K562 (cell line): ENCODE measurements at regions not wholly inside any gene's neighbourhood (a gene's known extent, or its start where the extent isn't known, plus 50 kb on each side); places are given as distances from the start of the nearest gene placed in this dataset.
"Not testable (repeated sequence)": the region's sequence is repeated elsewhere in the genome, so short reads cannot be mapped to it uniquely, and the experiment has no call there.

ENCODE experiments used
- ATAC-seq: fragments of 200-7000 bp; cut with Tn5 transposase; 3 replicates; pipeline ENCODE4 v1.9.1; 2020; ENCODE audit warnings: moderate library complexity
- BruUV-seq: library from RNA; stranded (reverse); fragments of 400-500 nt; replicated peaks from 2 replicates; lab custom pipeline; 2021; lab: Mats Ljungman, UMichigan
- CTCF ChIA-PET: fragments of 300-600 bp; formaldehyde crosslinking; extraction: SDS; loops from one replicate; lab custom pipeline; 2021; ENCODE audit warnings: low intra/inter-chr PET ratio; lab: Yijun Ruan, JAX
- POLR2A ChIA-PET: fragments of 300-600, 350-650 bp; sonication (Branson Sonifier 250); formaldehyde crosslinking; extraction: SDS; loops from one replicate; lab custom pipeline; 2021; ENCODE audit warnings: antibody characterized with exemption, inconsistent platforms; lab: Yijun Ruan, JAX
- DNase-seq, 4 experiments: peaks; one replicate each; pipeline versions ENCODE4 v3.0.0 to v3.0.0-alpha.2; 2011 to 2018; ENCODE audit warnings: low spot score in 3 of 4, mixed read lengths in 3 of 4; ENCODE audit errors: extremely low read depth in 1 of 4
- FAIRE-seq: peaks from 2 replicates; lab custom pipeline; 2011; peaks lifted over from hg19 to GRCh38; lab: Jason Lieb, UNC
- H2AFZ ChIP-seq: 2 replicates; pipeline ENCODE4 v1.6.0; 2011; ENCODE audit warnings: low read depth, low read length, control low read depth, inconsistent platforms
- H3K27ac ChIP-seq: fragments of 200-600 bp; 3 replicates; pipeline ENCODE4 v1.8.0; 2011; ENCODE audit warnings: low read depth, mild to moderate bottlenecking, control low read depth, inconsistent platforms, low read length, moderate library complexity, mixed read lengths; ENCODE audit errors: extremely low read depth
- H3K27me3 ChIP-seq, 2 experiments: fragments of 300-600 bp in 1 of 2; 2 replicates in 1 of 2; 3 replicates in 1 of 2; pipeline versions ENCODE4 v1.6.0 to v1.8.0; 2011; ENCODE audit warnings: inconsistent platforms in 2 of 2, low read length in 2 of 2, mild to moderate bottlenecking in 1 of 2, mixed read lengths in 1 of 2, moderate library complexity in 1 of 2; ENCODE audit not compliant: control insufficient read depth in 2 of 2, insufficient read depth in 2 of 2
- H3K36me3 ChIP-seq: fragments of 300-600 bp; 3 replicates; pipeline ENCODE4 v1.8.0; 2011; ENCODE audit warnings: mild to moderate bottlenecking, low read length, inconsistent platforms; ENCODE audit not compliant: control insufficient read depth, insufficient read depth
- H3K4me1 ChIP-seq, 2 experiments: fragments of 200-600 bp in 1 of 2; replicated peaks in 1 of 2; 2 replicates in 1 of 2; 3 replicates in 1 of 2; pipeline versions ENCODE4 v1.5.1 to v1.8.0; 2011; ENCODE audit warnings: inconsistent platforms in 2 of 2, low read length in 2 of 2, mild to moderate bottlenecking in 1 of 2, mixed read lengths in 1 of 2, moderate library complexity in 1 of 2; ENCODE audit not compliant: control insufficient read depth in 2 of 2, insufficient read depth in 2 of 2
- H3K4me2 ChIP-seq: 2 replicates; pipeline ENCODE4 v1.6.1; 2011; ENCODE audit warnings: low read length, control low read depth, inconsistent platforms, mixed read lengths; ENCODE audit not compliant: insufficient read depth
- H3K4me3 ChIP-seq: fragments of 200-600 bp; sonication (generic), shearing (Covaris generic); 2 replicates; pipeline ENCODE4 v1.5.1; 2016; ENCODE audit warnings: control low read depth, inconsistent platforms
- H3K79me2 ChIP-seq: fragments of 200-600 bp; 3 replicates; pipeline ENCODE4 v1.8.0; 2011; ENCODE audit warnings: low read length, inconsistent platforms; ENCODE audit not compliant: control insufficient read depth, insufficient read depth
- H3K9ac ChIP-seq, 2 experiments: 2 replicates each; pipeline versions ENCODE4 v1.6.0 to v1.6.1; 2011; ENCODE audit warnings: low read depth in 2 of 2, low read length in 2 of 2, control low read depth in 1 of 2, inconsistent platforms in 1 of 2, mild to moderate bottlenecking in 1 of 2, mixed read lengths in 1 of 2; ENCODE audit not compliant: insufficient read depth in 1 of 2
- H3K9me1 ChIP-seq: one replicate; pipeline ENCODE4 v1.6.0; 2011; ENCODE audit warnings: inconsistent platforms, mild to moderate bottlenecking, low read length, moderate library complexity; ENCODE audit not compliant: control insufficient read depth, insufficient read depth
- H3K9me3 ChIP-seq: replicated peaks from 2 replicates; pipeline ENCODE4 v1.5.1; 2011; ENCODE audit warnings: low read depth, low read length, inconsistent platforms; ENCODE audit not compliant: control insufficient read depth, insufficient read depth
- H4K20me1 ChIP-seq: replicated peaks from 2 replicates; pipeline ENCODE4 v1.6.1; 2011; ENCODE audit warnings: low read length, inconsistent platforms, mixed read lengths; ENCODE audit not compliant: control insufficient read depth, insufficient read depth
- ATF7 ChIP-seq: fragments of 450-650 bp; IDR thresholded peaks from 2 replicates; pipeline ENCODE4 v1.7.1; 2014; ENCODE audit warnings: mild to moderate bottlenecking, moderate library complexity
- DPF2 ChIP-seq: fragments of 450-650 bp; IDR thresholded peaks from 2 replicates; pipeline ENCODE4 v1.6.1; 2016
- HMG20B ChIP-seq: fragments of 250-450 bp; sonication (Bioruptor Pico); IDR thresholded peaks from 2 replicates; pipeline ENCODE4 v1.5.0; 2021; ENCODE audit warnings: mild to moderate bottlenecking
- KAT2B ChIP-seq: IDR thresholded peaks from one replicate; pipeline ENCODE4 v1.6.1; 2012; ENCODE audit warnings: low read depth, mild to moderate bottlenecking, control low read depth, inconsistent platforms, low read length, moderate library complexity
- LCOR ChIP-seq: sonication (generic); formaldehyde crosslinking; IDR thresholded peaks from 2 replicates; pipeline ENCODE4 v1.8.0; 2022; ENCODE audit warnings: mild to moderate bottlenecking, missing genetic modification reagents
- NFRKB ChIP-seq: fragments of 450-650 bp; IDR thresholded peaks from 2 replicates; pipeline ENCODE4 v1.6.1; 2016; ENCODE audit warnings: low read depth
- NKRF ChIP-seq: fragments of 450-650 bp; IDR thresholded peaks from 2 replicates; pipeline ENCODE4 v1.6.1; 2016; ENCODE audit warnings: borderline replicate concordance
- POLR2A ChIP-seq: fragments of 450-650 bp; conservative IDR thresholded peaks from 2 replicates; pipeline ENCODE4 v1.6.1; 2016
- PURB ChIP-seq: sonication (generic); formaldehyde crosslinking; IDR thresholded peaks from 2 replicates; pipeline ENCODE4 v1.9.0; 2021; ENCODE audit warnings: low read depth, mild to moderate bottlenecking, missing genetic modification reagents
- RBM15 ChIP-seq: fragments of 200-400 bp; formaldehyde crosslinking; IDR thresholded peaks from 2 replicates; pipeline ENCODE4 v1.6.1; 2018; ENCODE audit warnings: mild to moderate bottlenecking, low read length, moderate library complexity; ENCODE audit not compliant: insufficient read depth
- SRSF7 ChIP-seq: fragments of 200-400 bp; formaldehyde crosslinking; optimal IDR thresholded peaks from 2 replicates; pipeline ENCODE3; 2017; ENCODE audit warnings: mild to moderate bottlenecking, low read depth, low read length
- WGBS: fragments of 100-300 bp; shearing (Covaris generic); methylation state at CpG from one replicate; pipeline ENCODE4 v1.1.6; 2016; ENCODE audit warnings: low coverage, mixed read lengths; ENCODE audit not compliant: insufficient coverage; ENCODE audit errors: missing lambda C conversion rate; 5-methylcytosine and 5-hydroxymethylcytosine counted together
- in situ Hi-C: fragments of 300-500 bp; cut with MboI; formaldehyde crosslinking; loops from 4 replicates; pipeline ENCODE4 v1.15.0; 2018; ENCODE audit warnings: inconsistent platforms, mixed read lengths
- intact Hi-C: fragments of 100-400 bp; cut with micrococcal nuclease; formaldehyde crosslinking; loops from 2 replicates; pipeline ENCODE4 v1.14.2; 2022

GRCh38 chr6:144429753-144430152, 144.6 kb downstream of the UTRN start:
- no peaks in the 10 kb centered on the region for H3K9me1 ChIP-seq
- H3K4me2 ChIP-seq: no peak overlapping the region
- in situ Hi-C loops: no loop called here
- H3K27ac ChIP-seq: no peak overlapping the region
- H3K4me3 ChIP-seq: no peak overlapping the region
- FAIRE-seq: no peak
- ChIA-PET POLR2A (no interaction called here), CTCF (no interaction called here)
- ATAC-seq: no peak
- no peaks in the 10 kb centered on the region for H3K36me3 ChIP-seq
- no peak overlapping the region for H3K9ac ChIP-seq
- WGBS: 5% methylated on average over 1 of the region's 1 CpG
- no peak for DNase-seq
- H2AFZ ChIP-seq: no peak overlapping the region
- no peaks in the 10 kb centered on the region for H3K4me1 ChIP-seq
- no peaks in the 10 kb centered on the region for H4K20me1 ChIP-seq
- no peaks in the 10 kb centered on the region for H3K79me2 ChIP-seq
- no peak for TF ChIP-seq POLR2A
- no peak for TF ChIP-seq DPF2
- TF ChIP-seq NKRF: no peak
- no peak for TF ChIP-seq LCOR (CRISPR knock-in tag)
- TF ChIP-seq HMG20B (CRISPR knock-in tag): no peak
- no peak for TF ChIP-seq SRSF7
- no peak for TF ChIP-seq PURB (CRISPR knock-in tag)
- no peak for TF ChIP-seq ATF7
- no peak for TF ChIP-seq RBM15
- TF ChIP-seq NFRKB: no peak
- no peak for TF ChIP-seq KAT2B
- no peaks in the 10 kb centered on the region for H3K27me3 ChIP-seq
- no TSS peak for BruUV-seq
- H3K9me3 ChIP-seq: no peaks in the 10 kb centered on the region
- intact Hi-C loops: no loop called here

DNA sequence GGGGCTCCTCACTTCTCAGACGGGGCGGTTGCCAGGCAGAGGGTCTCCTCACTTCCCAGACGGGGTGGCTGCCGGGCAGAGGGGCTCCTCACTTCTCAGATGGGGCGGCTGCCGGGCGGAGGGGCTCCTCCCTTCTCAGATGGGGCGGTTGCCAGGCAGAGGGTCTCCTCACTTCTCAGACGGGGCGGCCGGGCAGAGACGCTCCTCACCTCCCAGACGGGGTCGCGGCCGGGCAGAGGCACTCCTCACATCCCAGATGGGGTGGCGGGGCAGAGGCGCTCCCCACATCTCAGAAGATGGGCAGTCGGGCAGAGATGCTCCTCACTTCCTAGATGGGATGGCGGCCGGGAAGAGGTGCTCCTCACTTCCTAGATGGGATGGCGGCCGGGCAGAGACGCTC, 148.3 kb downstream of the UTRN start:
- H3K4me2 ChIP-seq, FAIRE-seq, POLR2A ChIA-PET, H3K79me2 ChIP-seq, H3K27ac ChIP-seq, BruUV-seq, H4K20me1 ChIP-seq, CTCF ChIA-PET, H3K36me3 ChIP-seq, H3K9me1 ChIP-seq, H2AFZ ChIP-seq, H3K4me1 ChIP-seq, H3K9me3 ChIP-seq, intact Hi-C loops, in situ Hi-C loops, DNase-seq, H3K4me3 ChIP-seq, H3K9ac ChIP-seq, H3K27me3 ChIP-seq, ATAC-seq: not testable (repeated sequence)
- 20% methylated on average over 9 of the region's 24 CpGs for WGBS
